Gastroesophageal sphincter (tissue), 4 donors: ENCODE measurements at regions not wholly inside any gene's neighbourhood (a gene's known extent, or its start where the extent isn't known, plus 50 kb on each side); places are given as distances from the start of the nearest gene placed in this dataset.

ENCODE experiments used
- ATAC-seq: fragments of 150-250 bp; one replicate; pipeline ENCODE4 v1.9.1; 2016; ENCODE audit warnings: mild to moderate bottlenecking, moderate library complexity
- H3K27ac ChIP-seq, 4 donors: fragments of 200-600 bp; sonication (generic) in 3 of 4; 1 replicate in 3 of 4; 2 replicates in 1 of 4; pipeline ENCODE4 v1.5.1; 2016 to 2019
- H3K27me3 ChIP-seq: fragments of 200-600 bp; sonication (generic); one replicate; pipeline ENCODE4 v1.5.1; 2019
- H3K36me3 ChIP-seq, 2 donors: fragments of 200-600 bp; sonication (generic); one replicate each; pipeline ENCODE4 v1.5.1; 2019; ENCODE audit warnings: control low read depth in 1 of 2
- H3K4me1 ChIP-seq, 3 donors: fragments of 200-600 bp; sonication (generic); 1 replicate in 2 of 3; 2 replicates in 1 of 3; pipeline ENCODE4 v1.5.1; 2016 to 2019; ENCODE audit warnings: control low read depth in 2 of 3
- H3K4me3 ChIP-seq, 2 donors: fragments of 200-600 bp; sonication (generic); one replicate each; pipeline ENCODE4 v1.5.1; 2019; ENCODE audit warnings: mild to moderate bottlenecking in 1 of 2, moderate library complexity in 1 of 2
- H3K9me3 ChIP-seq, 3 donors: fragments of 200-600 bp; sonication (generic); one replicate each; pipeline ENCODE4 v1.5.1; 2017 to 2019; ENCODE audit warnings: control low read depth in 2 of 3
- CTCF ChIP-seq, 4 experiments: fragments of 200-600 bp in 2 of 4; fragments of 450-650 bp in 2 of 4; sonication (generic) in 1 of 4; IDR thresholded peaks; one replicate each; pipeline ENCODE4 v1.5.1; 2017 to 2019; ENCODE audit warnings: antibody characterized with exemption in 4 of 4, mild to moderate bottlenecking in 2 of 4, moderate library complexity in 2 of 4
- EP300 ChIP-seq: sonication (generic); formaldehyde crosslinking; IDR thresholded peaks from one replicate; pipeline ENCODE4 v1.6.1; 2017; ENCODE audit warnings: antibody characterized with exemption, mild to moderate bottlenecking
- POLR2A ChIP-seq, 2 donors: fragments of 450-650 bp; IDR thresholded peaks; one replicate each; pipeline ENCODE4 v1.6.1; 2017; ENCODE audit warnings: antibody characterized with exemption in 2 of 2, mild to moderate bottlenecking in 2 of 2, moderate library complexity in 1 of 2
- POLR2AphosphoS5 ChIP-seq: sonication (generic); formaldehyde crosslinking; IDR thresholded peaks from one replicate; pipeline ENCODE4 v1.6.1; 2017; ENCODE audit warnings: antibody characterized with exemption
- WGBS, 2 donors: methylation state at CpG; one replicate each; pipeline ENCODE4 v1.1.5; 2018; ENCODE audit warnings: low coverage in 1 of 2; 5-methylcytosine and 5-hydroxymethylcytosine counted together

- no peak for TF ChIP-seq POLR2AphosphoS5
- no peak for TF ChIP-seq CTCF (IDR thresholded peaks at IDR 0.05)
- TF ChIP-seq EP300, result no peak
- no peak for TF ChIP-seq POLR2A (IDR thresholded peaks at IDR 0.05)
- H3K27ac ChIP-seq, result no peak overlapping the region
- peaks cover 0 to 14% (median 0%) of the 10 kb centered on the region in 3 donors for H3K9me3 ChIP-seq
- H3K36me3 ChIP-seq, result no peaks in the 10 kb centered on the region
- H3K4me1 ChIP-seq, result no peaks in the 10 kb centered on the region
- no peaks in the 10 kb centered on the region for H3K27me3 ChIP-seq
- ATAC-seq, result no peak
- H3K4me3 ChIP-seq, result no peak overlapping the region
Observed at GRCh38 chr6:62672989-62673388, 387.0 kb upstream of the KHDRBS2 start.

- Histone ChIP-seq H3K9me3 (no peaks in the 10 kb centered on the region), H3K27ac (no peak overlapping the region), H3K27me3 (no peaks in the 10 kb centered on the region), H3K36me3 (no peaks in the 10 kb centered on the region), H3K4me3 (no peak overlapping the region), H3K4me1 (no peaks in the 10 kb centered on the region)
- WGBS, 2 donors, result 66 to 73% methylated on average over 2 of the region's 2 CpGs
- TF ChIP-seq EP300 (no peak), POLR2AphosphoS5 (no peak)
- no peak for ATAC-seq
Observed at GRCh38 chr6:62670490-62671223, 384.6 kb upstream of the KHDRBS2 start.

- Histone ChIP-seq H3K4me3 (no peak overlapping the region), H3K27me3 (no peaks in the 10 kb centered on the region), H3K4me1 (no peaks in the 10 kb centered on the region), H3K36me3 (no peaks in the 10 kb centered on the region), H3K27ac (no peak overlapping the region), H3K9me3 (no peaks in the 10 kb centered on the region)
- TF ChIP-seq POLR2A (IDR thresholded peaks at IDR 0.05), result no peak
- no peak for TF ChIP-seq POLR2AphosphoS5
- TF ChIP-seq CTCF (IDR thresholded peaks at IDR 0.05), result no peak
- TF ChIP-seq EP300, result no peak
- no peak for ATAC-seq
Observed at GRCh38 chr6:62669831-62670230, 383.8 kb upstream of the KHDRBS2 start.

- Histone ChIP-seq H3K4me3 (no peak overlapping the region), H3K36me3 (no peaks in the 10 kb centered on the region), H3K27ac (no peak overlapping the region), H3K9me3 (peaks cover 0 to 48% (median 0%) of the 10 kb centered on the region in 3 donors), H3K4me1 (no peaks in the 10 kb centered on the region), H3K27me3 (no peaks in the 10 kb centered on the region)
- ATAC-seq, result no peak
- WGBS, 2 donors, result 71 to 83% methylated on average over 2 of the region's 2 CpGs
- no peak for TF ChIP-seq POLR2AphosphoS5
- TF ChIP-seq CTCF (IDR thresholded peaks at IDR 0.05), result no peak
Observed at GRCh38 chr6:62652692-62653328, 366.8 kb upstream of the KHDRBS2 start.

- Histone ChIP-seq H3K36me3 (no peaks in the 10 kb centered on the region), H3K4me1 (no peaks in the 10 kb centered on the region), H3K27ac (no peak overlapping the region), H3K27me3 (no peaks in the 10 kb centered on the region), H3K4me3 (no peak overlapping the region), H3K9me3 (peaks cover 0 to 48% (median 0%) of the 10 kb centered on the region in 3 donors)
- TF ChIP-seq EP300 (no peak), POLR2A (IDR thresholded peaks at IDR 0.05) (no peak), POLR2AphosphoS5 (no peak), CTCF (IDR thresholded peaks at IDR 0.05) (no peak)
- 60% methylated on average over 1 to 2 of the region's 2 CpGs for WGBS, 2 donors
- no peak for ATAC-seq
Observed at GRCh38 chr6:62645274-62645673, 359.2 kb upstream of the KHDRBS2 start.
